DND-41 (cell line): ENCODE measurements at regions not wholly inside any gene's neighbourhood (a gene's known extent, or its start where the extent isn't known, plus 50 kb on each side); places are given as distances from the start of the nearest gene placed in this dataset.

Experiments
- CTCF ChIP-seq: IDR thresholded peaks from 2 replicates; pipeline ENCODE4 v1.5.1; 2012; ENCODE audit warnings: borderline replicate concordance, low read length, moderate library complexity, mild to moderate bottlenecking; ENCODE audit not compliant: poor library complexity, severe bottlenecking; ENCODE audit errors: extremely low read depth
- EZH2 ChIP-seq: IDR thresholded peaks from 3 replicates; pipeline ENCODE4 v1.6.1; 2012; ENCODE audit warnings: borderline replicate concordance, low read depth, mild to moderate bottlenecking, moderate library complexity, low read length, inconsistent platforms; ENCODE audit not compliant: severe bottlenecking

DNA sequence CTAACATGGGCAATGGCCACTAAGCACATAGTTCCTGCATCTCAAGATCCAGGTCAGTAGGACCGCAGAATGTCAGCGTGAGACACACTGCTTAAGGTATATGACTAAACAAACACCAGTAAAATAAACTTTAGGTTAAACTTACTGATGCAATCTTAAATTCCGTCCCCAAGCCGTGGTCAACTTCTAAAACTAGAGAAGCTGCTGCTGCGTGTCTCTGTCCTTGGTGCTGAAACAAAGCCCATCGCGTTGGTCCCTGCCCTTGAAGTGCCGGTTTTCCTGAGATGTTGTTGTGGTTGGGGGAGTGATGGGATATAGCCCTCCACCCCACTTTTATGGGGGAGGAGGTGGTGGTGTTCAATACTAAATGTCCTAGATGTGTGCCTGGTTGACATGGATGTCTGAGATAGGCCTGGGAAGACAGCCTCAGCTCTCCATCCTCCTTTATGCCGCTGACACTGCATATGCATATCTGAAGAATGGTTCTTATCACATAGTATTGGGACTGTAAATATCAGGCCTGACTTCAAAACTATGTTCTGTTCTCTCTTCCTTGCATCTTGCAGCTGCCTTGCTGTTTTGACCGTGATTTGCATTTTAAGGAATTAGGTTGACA, 72.0 kb upstream of the KCNA3 start:
- TF ChIP-seq CTCF (no peak), EZH2 (no peak)
